Right lobe of liver (tissue), 6 donors: ENCODE measurements at regions not wholly inside any gene's neighbourhood (a gene's known extent, or its start where the extent isn't known, plus 50 kb on each side); places are given as distances from the start of the nearest gene placed in this dataset.

Experiments used
- ATAC-seq, 4 donors: fragments of 200-7000 bp; cut with Tn5 transposase; one replicate each; pipeline ENCODE4 v1.9.1; 2020; ENCODE audit warnings: mild to moderate bottlenecking in 4 of 4, moderate library complexity in 4 of 4
- DNase-seq, 3 donors: peaks; one replicate each; pipeline ENCODE4 v3.0.0-alpha.2; 2020
- H3K27ac ChIP-seq, 3 donors: fragments of 200-600 bp; one replicate each; pipeline ENCODE4 v1.8.0; 2022
- H3K27me3 ChIP-seq, 2 donors: fragments of 200-600 bp; one replicate each; pipeline ENCODE4 v1.8.0; 2022
- H3K36me3 ChIP-seq, 4 donors: fragments of 200-600 bp; sonication (generic) in 1 of 4; one replicate each; pipeline versions ENCODE4 v1.5.1 to v1.8.0; 2017 to 2022; ENCODE audit warnings: control low read depth in 1 of 4
- H3K4me1 ChIP-seq, 4 donors: fragments of 200-600 bp; sonication (generic) in 1 of 4; one replicate each; pipeline versions ENCODE4 v1.5.1 to v1.8.0; 2017 to 2022; ENCODE audit warnings: control low read depth in 1 of 4
- H3K4me3 ChIP-seq, 3 donors: fragments of 200-600 bp; one replicate each; pipeline ENCODE4 v1.8.0; 2022
- H3K9me3 ChIP-seq, 4 donors: fragments of 200-600 bp; sonication (generic) in 1 of 4; one replicate each; pipeline versions ENCODE4 v1.5.1 to v1.8.0; 2017 to 2022; ENCODE audit warnings: control low read depth in 1 of 4
- CTCF ChIP-seq, 4 donors: fragments of 200-600 bp in 3 of 4; fragments of 450-650 bp in 1 of 4; IDR thresholded peaks; one replicate each; pipeline versions ENCODE4 v1.5.1 to v1.8.0; 2016 to 2022; ENCODE audit warnings: antibody characterized with exemption in 4 of 4, mild to moderate bottlenecking in 2 of 4
- POLR2A ChIP-seq: fragments of 450-650 bp; IDR thresholded peaks from one replicate; pipeline ENCODE4 v1.6.1; 2017; ENCODE audit warnings: antibody characterized with exemption, mild to moderate bottlenecking
- WGBS: methylation state at CpG from one replicate; pipeline ENCODE4 v1.1.6; 2018; ENCODE audit warnings: low coverage, low lambda C conversion rate; ENCODE audit not compliant: insufficient coverage; ENCODE audit errors: missing lambda C conversion rate; 5-methylcytosine and 5-hydroxymethylcytosine counted together
- intact Hi-C, 2 donors: fragments of 100-400 bp; cut with DNase I; formaldehyde crosslinking; loops; one replicate each; pipeline versions ENCODE4 v1.11.2 to v1.14.1; 2022
- donor health status: DM: no; HTN: yes; CAD: no.
- donor health status: DM: no; HTN: no; CAD: no.
- donor health status: DM: no; HTN: no; CAD: no.
- donor health status: DM: no; HTN: yes; CAD: no.
- donor health status: DM: no; HTN: yes; CAD: no.

- TF ChIP-seq CTCF (IDR thresholded peaks at IDR 0.05) (no peak), POLR2A (no peak)
- intact Hi-C loops, result no loop called here
Measured at GRCh38 chr1:106194206-106194605, 862.3 kb upstream of the PRMT6 start.

GRCh38 chr1:106200711-106201110 is 855.8 kb upstream of the PRMT6 start:
- WGBS, result 66% methylated on average over 3 of the region's 3 CpGs
- Histone ChIP-seq H3K9me3 (no peaks in the 10 kb centered on the region), H3K4me3 (no peak overlapping the region), H3K27ac (no peak overlapping the region), H3K36me3 (no peaks in the 10 kb centered on the region), H3K4me1 (no peaks in the 10 kb centered on the region), H3K27me3 (no peaks in the 10 kb centered on the region)
- no peak for DNase-seq
- intact Hi-C loops, result no loop called here
- no peak for ATAC-seq
- TF ChIP-seq POLR2A, result no peak
- TF ChIP-seq CTCF (IDR thresholded peaks at IDR 0.05), result no peak

More at GRCh38 chr1:106194206-106194605, 862.3 kb upstream of the PRMT6 start:
- no peak overlapping the region for H3K27ac ChIP-seq
- no peaks in the 10 kb centered on the region for H3K36me3 ChIP-seq
- H3K9me3 ChIP-seq, result no peaks in the 10 kb centered on the region
- no peaks in the 10 kb centered on the region for H3K27me3 ChIP-seq
- no peak overlapping the region for H3K4me3 ChIP-seq
- no peak for ATAC-seq
- no peaks in the 10 kb centered on the region for H3K4me1 ChIP-seq
- DNase-seq, result no peak

- no peak for DNase-seq
- no peak overlapping the region for H3K27ac ChIP-seq
- H3K4me1 ChIP-seq, result no peaks in the 10 kb centered on the region
- H3K9me3 ChIP-seq, result no peaks in the 10 kb centered on the region
- H3K4me3 ChIP-seq, result no peak overlapping the region
- intact Hi-C loops, result no loop called here
- H3K27me3 ChIP-seq, result no peaks in the 10 kb centered on the region
- 57% methylated on average over 1 of the region's 1 CpG for WGBS
- no peak for TF ChIP-seq CTCF (IDR thresholded peaks at IDR 0.05)
- TF ChIP-seq POLR2A, result no peak
- no peak for ATAC-seq
- H3K36me3 ChIP-seq, result no peaks in the 10 kb centered on the region
Measured at GRCh38 chr1:106207185-106207584, 849.3 kb upstream of the PRMT6 start.

GRCh38 chr1:106217765-106218164 is 838.7 kb upstream of the PRMT6 start:
- WGBS, result 41% methylated on average over 2 of the region's 2 CpGs
- Histone ChIP-seq H3K4me1 (no peaks in the 10 kb centered on the region), H3K9me3 (no peaks in the 10 kb centered on the region), H3K4me3 (no peak overlapping the region), H3K36me3 (no peaks in the 10 kb centered on the region), H3K27me3 (no peaks in the 10 kb centered on the region), H3K27ac (no peak overlapping the region)
- no peak for TF ChIP-seq POLR2A
- no peak for TF ChIP-seq CTCF (IDR thresholded peaks at IDR 0.05)
- intact Hi-C loops, result no loop called here
- no peak for DNase-seq
- ATAC-seq, result no peak

GRCh38 chr1:106222403-106222802 is 834.1 kb upstream of the PRMT6 start:
- Histone ChIP-seq H3K4me1 (no peaks in the 10 kb centered on the region), H3K36me3 (no peaks in the 10 kb centered on the region), H3K4me3 (no peak overlapping the region), H3K27ac (no peak overlapping the region), H3K9me3 (no peaks in the 10 kb centered on the region), H3K27me3 (no peaks in the 10 kb centered on the region)
- TF ChIP-seq CTCF (IDR thresholded peaks at IDR 0.05) (no peak), POLR2A (no peak)
- 57% methylated on average over 4 of the region's 4 CpGs for WGBS
- ATAC-seq (no peak), DNase-seq (no peak)
- intact Hi-C loops, result no loop called here
